Neural cell (in vitro differentiated cells): ENCODE measurements at regions not wholly inside any gene's neighbourhood (a gene's known extent, or its start where the extent isn't known, plus 50 kb on each side); places are given as distances from the start of the nearest gene placed in this dataset.

Source experiments
- H2AFZ ChIP-seq: fragments of 200-600, 300-800 bp; sonication (generic), shearing (Covaris generic); 2 replicates; pipeline ENCODE4 v1.6.0; 2014; ENCODE audit warnings: low read depth, mild to moderate bottlenecking, antibody characterized with exemption, low read length, moderate library complexity
- H3F3A ChIP-seq: fragments of 200-600 bp; shearing (Covaris generic); 2 replicates; pipeline ENCODE4 v1.6.1; 2016; ENCODE audit warnings: mild to moderate bottlenecking, moderate library complexity, mixed read lengths, antibody characterized with exemption, low read length; ENCODE audit not compliant: insufficient read depth, poor library complexity, severe bottlenecking
- H3K27ac ChIP-seq: fragments of 200-600, 300-800 bp; sonication (generic), shearing (Covaris generic); 2 replicates; pipeline ENCODE4 v1.5.1; 2014; ENCODE audit warnings: mild to moderate bottlenecking, low read length, moderate library complexity
- H3K27me3 ChIP-seq: fragments of 300-800, 200-600 bp; sonication (generic), shearing (Covaris generic); 2 replicates; pipeline ENCODE4 v1.6.0; 2014; ENCODE audit warnings: mild to moderate bottlenecking, low read depth, low read length, moderate library complexity; ENCODE audit not compliant: insufficient read depth
- H3K36me3 ChIP-seq: fragments of 300-800, 200-600 bp; sonication (generic), shearing (Covaris generic); 2 replicates; pipeline ENCODE4 v1.5.1; 2014; ENCODE audit warnings: mild to moderate bottlenecking, antibody characterized with exemption, low read length, moderate library complexity; ENCODE audit not compliant: insufficient read depth
- H3K4me2 ChIP-seq: fragments of 300-800, 200-600 bp; sonication (generic), shearing (Covaris generic); 2 replicates; pipeline ENCODE4 v1.6.0; 2014; ENCODE audit warnings: mild to moderate bottlenecking, low read length
- H3K4me3 ChIP-seq: fragments of 300-800, 200-600 bp; sonication (generic), shearing (Covaris generic); 2 replicates; pipeline ENCODE4 v1.5.1; 2014; ENCODE audit warnings: mild to moderate bottlenecking, low read length, moderate library complexity
- H3K79me2 ChIP-seq: fragments of 200-600 bp; shearing (Covaris generic); replicated peaks from 2 replicates; pipeline ENCODE4 v1.6.0; 2014; ENCODE audit warnings: mild to moderate bottlenecking, low read length, moderate library complexity; ENCODE audit not compliant: insufficient read depth
- H3K9ac ChIP-seq: fragments of 300-800, 200-600 bp; sonication (generic), shearing (Covaris generic); 2 replicates; pipeline ENCODE4 v1.6.1; 2016; ENCODE audit warnings: mild to moderate bottlenecking, low read length, mixed read lengths
- H3K9me2 ChIP-seq: fragments of 200-600 bp; shearing (Covaris generic); 2 replicates; pipeline ENCODE4 v1.6.1; 2016; ENCODE audit warnings: mild to moderate bottlenecking, low read length, mixed read lengths; ENCODE audit not compliant: insufficient read depth
- H3K9me3 ChIP-seq: fragments of 200-600, 300-800 bp; sonication (generic), shearing (Covaris generic); 2 replicates; pipeline ENCODE4 v1.6.1; 2016; ENCODE audit warnings: mild to moderate bottlenecking, mixed run types, low read length, moderate library complexity, mixed read lengths
- H4K20me1 ChIP-seq: fragments of 200-600 bp; shearing (Covaris generic); 2 replicates; pipeline ENCODE4 v1.6.1; 2016; ENCODE audit warnings: mild to moderate bottlenecking, mixed run types; ENCODE audit not compliant: insufficient read depth
- EP300 ChIP-seq: fragments of 450-650 bp; conservative IDR thresholded peaks from 2 replicates; pipeline ENCODE4 v1.6.1; 2014; ENCODE audit warnings: antibody characterized with exemption, mild to moderate bottlenecking, moderate library complexity; ENCODE audit not compliant: poor library complexity, severe bottlenecking
- EZH2 ChIP-seq: fragments of 200-600, 300-800 bp; shearing (Covaris generic), sonication (generic); IDR thresholded peaks from 2 replicates; pipeline ENCODE4 v1.6.1; 2014; ENCODE audit warnings: antibody characterized with exemption, low read length, borderline replicate concordance, mild to moderate bottlenecking; ENCODE audit not compliant: insufficient read depth, poor library complexity, severe bottlenecking
- MXI1 ChIP-seq: fragments of 450-650 bp; conservative IDR thresholded peaks from 2 replicates; pipeline ENCODE4 v1.6.1; 2014; ENCODE audit warnings: antibody characterized with exemption, mild to moderate bottlenecking; ENCODE audit not compliant: poor library complexity, severe bottlenecking
- POLR2AphosphoS5 ChIP-seq: IDR thresholded peaks from 2 replicates; pipeline ENCODE4 v1.6.1; 2012
- RAD21 ChIP-seq: fragments of 450-650 bp; conservative IDR thresholded peaks from 2 replicates; pipeline ENCODE4 v1.6.1; 2014; ENCODE audit warnings: antibody characterized with exemption, mild to moderate bottlenecking, moderate library complexity
- SMC3 ChIP-seq: fragments of 450-650 bp; conservative IDR thresholded peaks from 2 replicates; pipeline ENCODE4 v1.6.1; 2014; ENCODE audit warnings: antibody characterized with exemption, mild to moderate bottlenecking, moderate library complexity; ENCODE audit not compliant: poor library complexity
- TAF1 ChIP-seq: IDR thresholded peaks from 2 replicates; pipeline ENCODE4 v1.6.1; 2012; ENCODE audit warnings: low read depth
- TF ChIP-seq, protein P1 (sequence below): IDR thresholded peaks from 2 replicates; pipeline ENCODE4 v1.6.1; 2012; ENCODE audit warnings: borderline replicate concordance
- TF ChIP-seq, protein P2 (sequence below): fragments of 450-650 bp; IDR thresholded peaks from 2 replicates; pipeline ENCODE4 v1.5.1; 2014; ENCODE audit warnings: antibody characterized with exemption, mild to moderate bottlenecking, moderate library complexity; ENCODE audit not compliant: poor library complexity, severe bottlenecking

DNA sequence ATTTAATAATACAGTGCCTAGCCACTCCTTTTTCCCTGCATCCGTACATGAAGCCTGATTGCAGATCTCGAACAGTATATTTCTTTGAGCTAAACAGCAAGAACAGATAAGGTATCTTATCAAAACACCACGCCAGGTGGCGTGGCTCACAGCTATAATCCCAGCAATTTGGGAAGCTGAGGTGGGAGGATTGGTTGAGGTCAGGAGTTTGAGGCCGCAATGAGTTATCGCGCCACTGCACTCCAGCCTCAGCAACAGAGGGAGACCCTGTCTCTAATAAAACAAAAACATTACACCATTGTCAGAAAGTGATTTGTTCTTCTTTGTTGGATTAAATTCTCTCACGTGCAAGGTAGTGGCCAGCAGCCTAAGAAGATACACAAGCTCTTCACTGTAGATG is 291.2 kb upstream of the DMRT1 start:
- Histone ChIP-seq H2AFZ (no peak overlapping the region), H3K4me2 (no peak overlapping the region), H3K9me3 (no peaks in the 10 kb centered on the region), H3F3A (no peaks in the 10 kb centered on the region), H3K9me2 (no peaks in the 10 kb centered on the region), H4K20me1 (no peaks in the 10 kb centered on the region), H3K79me2 (no peaks in the 10 kb centered on the region), H3K4me3 (no peak overlapping the region), H3K27me3 (no peaks in the 10 kb centered on the region), H3K27ac (no peak overlapping the region), H3K36me3 (no peaks in the 10 kb centered on the region), H3K9ac (no peak overlapping the region)
- TF ChIP-seq SMC3, result no peak
- TF ChIP-seq EP300, result no peak
- no peak for TF ChIP-seq RAD21
- TF ChIP-seq EZH2, result no peak
- TF ChIP-seq, protein P1, sequence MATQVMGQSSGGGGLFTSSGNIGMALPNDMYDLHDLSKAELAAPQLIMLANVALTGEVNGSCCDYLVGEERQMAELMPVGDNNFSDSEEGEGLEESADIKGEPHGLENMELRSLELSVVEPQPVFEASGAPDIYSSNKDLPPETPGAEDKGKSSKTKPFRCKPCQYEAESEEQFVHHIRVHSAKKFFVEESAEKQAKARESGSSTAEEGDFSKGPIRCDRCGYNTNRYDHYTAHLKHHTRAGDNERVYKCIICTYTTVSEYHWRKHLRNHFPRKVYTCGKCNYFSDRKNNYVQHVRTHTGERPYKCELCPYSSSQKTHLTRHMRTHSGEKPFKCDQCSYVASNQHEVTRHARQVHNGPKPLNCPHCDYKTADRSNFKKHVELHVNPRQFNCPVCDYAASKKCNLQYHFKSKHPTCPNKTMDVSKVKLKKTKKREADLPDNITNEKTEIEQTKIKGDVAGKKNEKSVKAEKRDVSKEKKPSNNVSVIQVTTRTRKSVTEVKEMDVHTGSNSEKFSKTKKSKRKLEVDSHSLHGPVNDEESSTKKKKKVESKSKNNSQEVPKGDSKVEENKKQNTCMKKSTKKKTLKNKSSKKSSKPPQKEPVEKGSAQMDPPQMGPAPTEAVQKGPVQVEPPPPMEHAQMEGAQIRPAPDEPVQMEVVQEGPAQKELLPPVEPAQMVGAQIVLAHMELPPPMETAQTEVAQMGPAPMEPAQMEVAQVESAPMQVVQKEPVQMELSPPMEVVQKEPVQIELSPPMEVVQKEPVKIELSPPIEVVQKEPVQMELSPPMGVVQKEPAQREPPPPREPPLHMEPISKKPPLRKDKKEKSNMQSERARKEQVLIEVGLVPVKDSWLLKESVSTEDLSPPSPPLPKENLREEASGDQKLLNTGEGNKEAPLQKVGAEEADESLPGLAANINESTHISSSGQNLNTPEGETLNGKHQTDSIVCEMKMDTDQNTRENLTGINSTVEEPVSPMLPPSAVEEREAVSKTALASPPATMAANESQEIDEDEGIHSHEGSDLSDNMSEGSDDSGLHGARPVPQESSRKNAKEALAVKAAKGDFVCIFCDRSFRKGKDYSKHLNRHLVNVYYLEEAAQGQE, result no peak
- TF ChIP-seq, protein P2, sequence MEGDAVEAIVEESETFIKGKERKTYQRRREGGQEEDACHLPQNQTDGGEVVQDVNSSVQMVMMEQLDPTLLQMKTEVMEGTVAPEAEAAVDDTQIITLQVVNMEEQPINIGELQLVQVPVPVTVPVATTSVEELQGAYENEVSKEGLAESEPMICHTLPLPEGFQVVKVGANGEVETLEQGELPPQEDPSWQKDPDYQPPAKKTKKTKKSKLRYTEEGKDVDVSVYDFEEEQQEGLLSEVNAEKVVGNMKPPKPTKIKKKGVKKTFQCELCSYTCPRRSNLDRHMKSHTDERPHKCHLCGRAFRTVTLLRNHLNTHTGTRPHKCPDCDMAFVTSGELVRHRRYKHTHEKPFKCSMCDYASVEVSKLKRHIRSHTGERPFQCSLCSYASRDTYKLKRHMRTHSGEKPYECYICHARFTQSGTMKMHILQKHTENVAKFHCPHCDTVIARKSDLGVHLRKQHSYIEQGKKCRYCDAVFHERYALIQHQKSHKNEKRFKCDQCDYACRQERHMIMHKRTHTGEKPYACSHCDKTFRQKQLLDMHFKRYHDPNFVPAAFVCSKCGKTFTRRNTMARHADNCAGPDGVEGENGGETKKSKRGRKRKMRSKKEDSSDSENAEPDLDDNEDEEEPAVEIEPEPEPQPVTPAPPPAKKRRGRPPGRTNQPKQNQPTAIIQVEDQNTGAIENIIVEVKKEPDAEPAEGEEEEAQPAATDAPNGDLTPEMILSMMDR, result no peak
- no peak for TF ChIP-seq POLR2AphosphoS5
- TF ChIP-seq TAF1, result no peak
- TF ChIP-seq MXI1, result no peak

DNA sequence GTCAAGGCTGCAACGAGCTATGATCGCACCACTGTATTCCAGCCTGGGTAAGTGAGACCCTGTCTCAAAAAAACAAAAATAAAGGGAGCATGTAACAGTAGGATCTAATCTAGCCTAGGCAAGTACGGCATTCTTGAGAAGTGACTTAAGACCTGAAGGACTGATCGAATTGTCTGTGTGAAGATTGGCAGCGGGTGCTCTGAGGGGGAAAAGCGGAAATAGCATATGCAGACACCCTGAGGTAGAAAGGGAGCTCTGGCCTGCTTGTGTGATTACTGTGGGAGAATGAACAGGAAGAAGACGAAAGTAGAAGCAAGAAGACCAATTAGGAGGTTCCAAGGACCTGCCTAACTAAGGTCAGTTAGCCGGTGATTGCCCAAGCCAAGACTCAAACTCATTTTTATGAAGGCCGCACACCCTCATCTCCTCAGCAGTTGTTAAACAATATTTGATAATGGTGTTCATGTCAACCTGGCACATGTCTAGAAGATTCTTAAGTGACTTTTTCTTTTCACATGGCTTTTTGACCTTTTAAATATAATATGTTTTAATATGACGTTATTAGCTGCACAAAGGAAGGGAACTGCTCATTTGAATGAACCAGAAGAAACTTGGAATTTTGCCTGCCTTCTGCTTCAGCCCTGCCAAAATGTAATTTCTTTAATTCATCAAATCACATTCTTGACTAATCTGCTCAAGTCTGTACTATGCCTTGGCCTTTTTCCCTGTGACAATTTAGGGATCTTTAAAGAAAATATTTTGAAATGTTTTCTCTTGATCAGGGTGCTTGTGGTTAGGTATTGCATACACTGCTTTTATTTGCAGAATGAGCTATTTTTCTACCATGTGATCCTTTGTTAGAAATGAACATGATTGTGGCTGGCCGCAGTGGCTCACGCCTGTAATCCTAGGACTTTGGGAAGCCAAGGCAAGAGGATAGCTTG is 289.2 kb upstream of the DMRT1 start:
- Histone ChIP-seq H3K27ac (no peak overlapping the region), H2AFZ (no peak overlapping the region), H3K9me3 (no peaks in the 10 kb centered on the region), H4K20me1 (no peaks in the 10 kb centered on the region), H3K9me2 (no peaks in the 10 kb centered on the region), H3K4me2 (no peak overlapping the region), H3K36me3 (no peaks in the 10 kb centered on the region), H3F3A (no peaks in the 10 kb centered on the region), H3K9ac (no peak overlapping the region), H3K79me2 (no peaks in the 10 kb centered on the region), H3K4me3 (no peak overlapping the region), H3K27me3 (no peaks in the 10 kb centered on the region)
- TF ChIP-seq, protein P1, result no peak
- TF ChIP-seq, protein P2, result no peak
- no peak for TF ChIP-seq TAF1
- TF ChIP-seq POLR2AphosphoS5, result no peak
- TF ChIP-seq SMC3, result no peak
